ENCODE measurements at regions not wholly inside any gene's neighbourhood (a gene's known extent, or its start where the extent isn't known, plus 50 kb on each side); places are given as distances from the start of the nearest gene placed in this dataset.

DNA sequence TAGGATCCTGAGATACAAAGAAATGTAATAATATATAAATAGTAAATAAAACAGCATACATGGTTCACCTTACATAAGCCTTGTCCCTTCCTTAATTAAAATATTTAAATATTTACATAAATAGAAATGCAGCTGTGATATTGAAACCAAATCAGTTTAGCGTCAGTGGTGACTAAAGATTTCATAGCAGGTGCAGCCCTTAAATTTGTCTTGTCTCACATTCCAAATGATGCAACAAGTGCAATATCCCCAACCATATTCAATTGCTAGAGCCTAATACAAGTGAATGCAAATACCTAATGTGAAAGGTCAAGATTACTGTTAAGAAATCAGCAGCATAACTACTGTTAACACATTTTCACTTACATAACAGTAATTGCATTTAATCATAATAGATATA, 539.5 kb downstream of the NYAP2 start:
- in situ Hi-C loops (cut with HindIII; ENCODE audit: extremely low pct_ligation_motif_present, low pct_unique_long_range_greater_than_20kb) = no loop called here
- H3K9me3 ChIP-seq (ENCODE audit: low read length) = no peaks in the 10 kb centered on the region
- H3K4me2 ChIP-seq (ENCODE audit: low read depth, low read length) = no peak overlapping the region
- intact Hi-C loops (cut with micrococcal nuclease; ENCODE audit: unreplicated experiment) = no loop called here
- no peaks in the 10 kb centered on the region for H3K79me2 ChIP-seq (ENCODE audit: insufficient read depth, low read length)
- H2AFZ ChIP-seq (ENCODE audit: low read length) = no peak overlapping the region
- POLR2A ChIA-PET = no interaction called here
- DNase-seq (ENCODE audit: low spot score) = no peak
- no TSS peak for BruUV-seq (replicated peaks)
- H4K20me1 ChIP-seq (ENCODE audit: insufficient read depth, low read length) = no peaks in the 10 kb centered on the region
- no peaks in the 10 kb centered on the region for H3K36me3 ChIP-seq (replicated peaks in 1 of 2; ENCODE audit: control insufficient read depth in 1 of 2, insufficient read depth in 2 of 2, low read length in 2 of 2)
- CTCF ChIA-PET (ENCODE audit: low intra/inter-chr PET ratio, low total read pairs) = no interaction called here
- no peak overlapping the region for H3K9ac ChIP-seq (ENCODE audit: insufficient read depth, low read depth, low read length)
- FAIRE-seq = no peak
- WGBS (ENCODE audit: low lambda C conversion rate) = 18% methylated on average over 1 of the region's 1 CpG
- no peak overlapping the region for H3K4me3 ChIP-seq (replicated peaks in 1 of 3; ENCODE audit: insufficient read depth in 1 of 3, low read depth in 2 of 3, low read length in 3 of 3)
- H3K27ac ChIP-seq (ENCODE audit: extremely low read length, insufficient read depth, low read length) = no peak overlapping the region
- H3K27me3 ChIP-seq (ENCODE audit: control insufficient read depth in 1 of 2, insufficient read depth in 2 of 2, low read length in 2 of 2) = no peaks in the 10 kb centered on the region
- no peak for TF ChIP-seq WIZ (CRISPR knock-in tag; IDR thresholded peaks at IDR 0.05)
- no peak for TF ChIP-seq FOXA1 (IDR thresholded peaks at IDR 0.05)
- TF ChIP-seq FOXA1 (CRISPR knock-in tag; IDR thresholded peaks at IDR 0.05) = no peak
- TF ChIP-seq, protein P1, sequence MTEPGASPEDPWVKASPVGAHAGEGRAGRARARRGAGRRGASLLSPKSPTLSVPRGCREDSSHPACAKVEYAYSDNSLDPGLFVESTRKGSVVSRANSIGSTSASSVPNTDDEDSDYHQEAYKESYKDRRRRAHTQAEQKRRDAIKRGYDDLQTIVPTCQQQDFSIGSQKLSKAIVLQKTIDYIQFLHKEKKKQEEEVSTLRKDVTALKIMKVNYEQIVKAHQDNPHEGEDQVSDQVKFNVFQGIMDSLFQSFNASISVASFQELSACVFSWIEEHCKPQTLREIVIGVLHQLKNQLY (CRISPR knock-in tag; IDR thresholded peaks at IDR 0.05) = no peak
- TF ChIP-seq, protein P2, sequence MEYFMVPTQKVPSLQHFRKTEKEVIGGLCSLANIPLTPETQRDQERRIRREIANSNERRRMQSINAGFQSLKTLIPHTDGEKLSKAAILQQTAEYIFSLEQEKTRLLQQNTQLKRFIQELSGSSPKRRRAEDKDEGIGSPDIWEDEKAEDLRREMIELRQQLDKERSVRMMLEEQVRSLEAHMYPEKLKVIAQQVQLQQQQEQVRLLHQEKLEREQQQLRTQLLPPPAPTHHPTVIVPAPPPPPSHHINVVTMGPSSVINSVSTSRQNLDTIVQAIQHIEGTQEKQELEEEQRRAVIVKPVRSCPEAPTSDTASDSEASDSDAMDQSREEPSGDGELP (IDR thresholded peaks at IDR 0.05; ENCODE audit: borderline replicate concordance, low read depth) = no peak
- TF ChIP-seq PHF21A (CRISPR knock-in tag; IDR thresholded peaks at IDR 0.05) = no peak
- TF ChIP-seq TARDBP (CRISPR knock-in tag; IDR thresholded peaks at IDR 0.05) = no peak
- no peak for TF ChIP-seq GABPA (IDR thresholded peaks at IDR 0.05; ENCODE audit: low read depth, low read length)
- TF ChIP-seq GABPA (CRISPR knock-in tag; IDR thresholded peaks at IDR 0.05; ENCODE audit: low read depth) = no peak
- no peak for TF ChIP-seq SRY (CRISPR knock-in tag; IDR thresholded peaks at IDR 0.05)
- no peak for TF ChIP-seq ZSCAN31 (CRISPR knock-in tag; IDR thresholded peaks at IDR 0.05; ENCODE audit: low read depth)
- TF ChIP-seq ZNF33A (CRISPR knock-in tag; IDR thresholded peaks at IDR 0.05; ENCODE audit: borderline replicate concordance) = no peak
- no peak for ATAC-seq
- no peaks in the 10 kb centered on the region for H3K4me1 ChIP-seq (ENCODE audit: insufficient read depth, low read length)
